K562 (cell line): ENCODE measurements at regions not wholly inside any gene's neighbourhood (a gene's known extent, or its start where the extent isn't known, plus 50 kb on each side); places are given as distances from the start of the nearest gene placed in this dataset.

Experiments
- ATAC-seq: fragments of 200-7000 bp; cut with Tn5 transposase; 3 replicates; pipeline ENCODE4 v1.9.1; 2020; ENCODE audit warnings: moderate library complexity
- BruUV-seq: library from RNA; stranded (reverse); fragments of 400-500 nt; replicated peaks from 2 replicates; lab custom pipeline; 2021; lab: Mats Ljungman, UMichigan
- CTCF ChIA-PET: fragments of 300-600 bp; formaldehyde crosslinking; extraction: SDS; loops from one replicate; lab custom pipeline; 2021; ENCODE audit warnings: low intra/inter-chr PET ratio; lab: Yijun Ruan, JAX
- POLR2A ChIA-PET: fragments of 300-600, 350-650 bp; sonication (Branson Sonifier 250); formaldehyde crosslinking; extraction: SDS; loops from one replicate; lab custom pipeline; 2021; ENCODE audit warnings: antibody characterized with exemption, inconsistent platforms; lab: Yijun Ruan, JAX
- DNase-seq, 4 experiments: peaks; one replicate each; pipeline versions ENCODE4 v3.0.0 to v3.0.0-alpha.2; 2011 to 2018; ENCODE audit warnings: low spot score in 3 of 4, mixed read lengths in 3 of 4; ENCODE audit errors: extremely low read depth in 1 of 4
- FAIRE-seq: peaks from 2 replicates; lab custom pipeline; 2011; peaks lifted over from hg19 to GRCh38; lab: Jason Lieb, UNC
- H2AFZ ChIP-seq: 2 replicates; pipeline ENCODE4 v1.6.0; 2011; ENCODE audit warnings: low read depth, low read length, control low read depth, inconsistent platforms
- H3K27ac ChIP-seq: fragments of 200-600 bp; 3 replicates; pipeline ENCODE4 v1.8.0; 2011; ENCODE audit warnings: low read depth, mild to moderate bottlenecking, control low read depth, inconsistent platforms, low read length, moderate library complexity, mixed read lengths; ENCODE audit errors: extremely low read depth
- H3K27me3 ChIP-seq, 2 experiments: fragments of 300-600 bp in 1 of 2; 2 replicates in 1 of 2; 3 replicates in 1 of 2; pipeline versions ENCODE4 v1.6.0 to v1.8.0; 2011; ENCODE audit warnings: inconsistent platforms in 2 of 2, low read length in 2 of 2, mild to moderate bottlenecking in 1 of 2, mixed read lengths in 1 of 2, moderate library complexity in 1 of 2; ENCODE audit not compliant: control insufficient read depth in 2 of 2, insufficient read depth in 2 of 2
- H3K36me3 ChIP-seq: fragments of 300-600 bp; 3 replicates; pipeline ENCODE4 v1.8.0; 2011; ENCODE audit warnings: mild to moderate bottlenecking, low read length, inconsistent platforms; ENCODE audit not compliant: control insufficient read depth, insufficient read depth
- H3K4me1 ChIP-seq, 2 experiments: fragments of 200-600 bp in 1 of 2; replicated peaks in 1 of 2; 2 replicates in 1 of 2; 3 replicates in 1 of 2; pipeline versions ENCODE4 v1.5.1 to v1.8.0; 2011; ENCODE audit warnings: inconsistent platforms in 2 of 2, low read length in 2 of 2, mild to moderate bottlenecking in 1 of 2, mixed read lengths in 1 of 2, moderate library complexity in 1 of 2; ENCODE audit not compliant: control insufficient read depth in 2 of 2, insufficient read depth in 2 of 2
- H3K4me2 ChIP-seq: 2 replicates; pipeline ENCODE4 v1.6.1; 2011; ENCODE audit warnings: low read length, control low read depth, inconsistent platforms, mixed read lengths; ENCODE audit not compliant: insufficient read depth
- H3K4me3 ChIP-seq: fragments of 200-600 bp; sonication (generic), shearing (Covaris generic); 2 replicates; pipeline ENCODE4 v1.5.1; 2016; ENCODE audit warnings: control low read depth, inconsistent platforms
- H3K79me2 ChIP-seq: fragments of 200-600 bp; 3 replicates; pipeline ENCODE4 v1.8.0; 2011; ENCODE audit warnings: low read length, inconsistent platforms; ENCODE audit not compliant: control insufficient read depth, insufficient read depth
- H3K9ac ChIP-seq, 2 experiments: 2 replicates each; pipeline versions ENCODE4 v1.6.0 to v1.6.1; 2011; ENCODE audit warnings: low read depth in 2 of 2, low read length in 2 of 2, control low read depth in 1 of 2, inconsistent platforms in 1 of 2, mild to moderate bottlenecking in 1 of 2, mixed read lengths in 1 of 2; ENCODE audit not compliant: insufficient read depth in 1 of 2
- H3K9me1 ChIP-seq: one replicate; pipeline ENCODE4 v1.6.0; 2011; ENCODE audit warnings: inconsistent platforms, mild to moderate bottlenecking, low read length, moderate library complexity; ENCODE audit not compliant: control insufficient read depth, insufficient read depth
- H3K9me3 ChIP-seq: replicated peaks from 2 replicates; pipeline ENCODE4 v1.5.1; 2011; ENCODE audit warnings: low read depth, low read length, inconsistent platforms; ENCODE audit not compliant: control insufficient read depth, insufficient read depth
- H4K20me1 ChIP-seq: replicated peaks from 2 replicates; pipeline ENCODE4 v1.6.1; 2011; ENCODE audit warnings: low read length, inconsistent platforms, mixed read lengths; ENCODE audit not compliant: control insufficient read depth, insufficient read depth
- BRCA1 ChIP-seq, 2 experiments: fragments of 450-650 bp in 1 of 2; sonication (generic) in 1 of 2; formaldehyde crosslinking in 1 of 2; IDR thresholded peaks; 2 replicates each; pipeline versions ENCODE4 v1.5.0 to v1.6.1; 2017 to 2020; ENCODE audit warnings: mild to moderate bottlenecking in 1 of 2, missing genetic modification reagents in 1 of 2
- CLOCK ChIP-seq: fragments of 250-450 bp; sonication (Bioruptor Pico); IDR thresholded peaks from 2 replicates; pipeline ENCODE4 v1.4.0; 2020; ENCODE audit warnings: mild to moderate bottlenecking, moderate library complexity, borderline replicate concordance
- E2F3 ChIP-seq: fragments of 250-450 bp; sonication (Bioruptor Pico); IDR thresholded peaks from 2 replicates; pipeline ENCODE4 v1.4.0; 2020; ENCODE audit warnings: mild to moderate bottlenecking
- MEF2A ChIP-seq: IDR thresholded peaks from 2 replicates; pipeline ENCODE4 v1.6.1; 2011; ENCODE audit warnings: low read depth, mild to moderate bottlenecking, low read length, moderate library complexity; ENCODE audit not compliant: control insufficient read depth
- WGBS: fragments of 100-300 bp; shearing (Covaris generic); methylation state at CpG from one replicate; pipeline ENCODE4 v1.1.6; 2016; ENCODE audit warnings: low coverage, mixed read lengths; ENCODE audit not compliant: insufficient coverage; ENCODE audit errors: missing lambda C conversion rate; 5-methylcytosine and 5-hydroxymethylcytosine counted together
- in situ Hi-C: fragments of 300-500 bp; cut with MboI; formaldehyde crosslinking; loops from 4 replicates; pipeline ENCODE4 v1.15.0; 2018; ENCODE audit warnings: inconsistent platforms, mixed read lengths
- intact Hi-C: fragments of 100-400 bp; cut with micrococcal nuclease; formaldehyde crosslinking; loops from 2 replicates; pipeline ENCODE4 v1.14.2; 2022

DNA sequence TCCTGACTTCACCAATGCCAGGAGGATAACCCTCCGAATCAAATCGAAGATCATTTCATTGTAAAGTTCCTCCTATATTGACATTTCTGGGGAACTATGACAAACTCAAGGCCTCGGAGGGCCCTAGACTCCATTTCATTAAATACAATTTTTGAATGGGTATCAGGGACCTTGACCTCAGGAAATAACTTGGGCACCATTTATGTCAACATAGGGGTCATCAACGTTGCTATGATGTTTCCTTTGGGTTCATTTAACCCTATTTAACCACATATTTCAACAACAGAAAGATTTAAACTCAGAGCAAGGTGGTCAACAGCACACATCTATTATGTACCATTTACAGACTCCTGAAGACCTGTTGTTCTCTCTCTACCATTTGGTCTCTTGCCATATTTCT lies 395.1 kb downstream of the TRIML1 start:
- intact Hi-C loops (no loop called here), in situ Hi-C loops (no loop called here)
- no peak overlapping the region for H3K4me3 ChIP-seq
- TF ChIP-seq MEF2A: no peak
- TF ChIP-seq BRCA1 (IDR thresholded peaks at IDR 0.05): no peak
- no peak for TF ChIP-seq BRCA1 (CRISPR knock-in tag; IDR thresholded peaks at IDR 0.05)
- TF ChIP-seq CLOCK: no peak
- TF ChIP-seq E2F3 (CRISPR knock-in tag): no peak
- ATAC-seq (no peak), FAIRE-seq (no peak), DNase-seq (no peak)
- ChIA-PET POLR2A (no interaction called here), CTCF (no interaction called here)
- no peak overlapping the region for H3K9ac ChIP-seq
- H3K79me2 ChIP-seq: no peaks in the 10 kb centered on the region
- no peak overlapping the region for H2AFZ ChIP-seq
- BruUV-seq: no TSS peak
- no peaks in the 10 kb centered on the region for H3K4me1 ChIP-seq
- H4K20me1 ChIP-seq: no peaks in the 10 kb centered on the region
- 0% methylated on average over 4 of the region's 4 CpGs for WGBS
- no peaks in the 10 kb centered on the region for H3K27me3 ChIP-seq
- H3K27ac ChIP-seq: no peak overlapping the region
- H3K4me2 ChIP-seq: no peak overlapping the region
- no peaks in the 10 kb centered on the region for H3K36me3 ChIP-seq
- H3K9me3 ChIP-seq: no peaks in the 10 kb centered on the region
- H3K9me1 ChIP-seq: no peaks in the 10 kb centered on the region
